ENCODE measurements at regions not wholly inside any gene's neighbourhood (a gene's known extent, or its start where the extent isn't known, plus 50 kb on each side); places are given as distances from the start of the nearest gene placed in this dataset.

GRCh38 chr7:424961-425793 is 94.5 kb downstream of the PDGFA start:
- DNase-seq, result peak; percentile 71

DNA sequence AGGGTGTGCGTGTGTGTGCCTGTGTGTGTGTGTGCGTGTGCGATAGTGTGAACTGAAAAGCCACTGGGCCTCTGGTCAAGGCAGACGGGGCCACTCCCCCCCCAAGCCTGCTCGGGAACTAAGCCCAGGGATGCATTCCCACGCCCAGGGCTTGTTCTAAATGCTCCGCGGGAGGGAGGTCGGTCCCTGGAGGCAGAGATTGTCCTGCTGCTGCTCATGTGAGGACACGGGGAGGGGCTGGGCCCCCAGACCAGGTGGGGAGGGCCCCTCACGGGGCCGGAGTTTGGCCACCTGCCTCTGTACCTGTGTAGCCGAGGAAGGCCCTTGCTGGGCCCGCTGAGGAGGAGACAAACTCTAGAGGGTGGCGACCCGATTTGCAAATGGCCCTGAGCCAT is 93.9 kb downstream of the PDGFA start:
- no peak for DNase-seq

GRCh38 chr7:426510-426909 is 93.1 kb downstream of the PDGFA start:
- DNase-seq, result no peak

DNA sequence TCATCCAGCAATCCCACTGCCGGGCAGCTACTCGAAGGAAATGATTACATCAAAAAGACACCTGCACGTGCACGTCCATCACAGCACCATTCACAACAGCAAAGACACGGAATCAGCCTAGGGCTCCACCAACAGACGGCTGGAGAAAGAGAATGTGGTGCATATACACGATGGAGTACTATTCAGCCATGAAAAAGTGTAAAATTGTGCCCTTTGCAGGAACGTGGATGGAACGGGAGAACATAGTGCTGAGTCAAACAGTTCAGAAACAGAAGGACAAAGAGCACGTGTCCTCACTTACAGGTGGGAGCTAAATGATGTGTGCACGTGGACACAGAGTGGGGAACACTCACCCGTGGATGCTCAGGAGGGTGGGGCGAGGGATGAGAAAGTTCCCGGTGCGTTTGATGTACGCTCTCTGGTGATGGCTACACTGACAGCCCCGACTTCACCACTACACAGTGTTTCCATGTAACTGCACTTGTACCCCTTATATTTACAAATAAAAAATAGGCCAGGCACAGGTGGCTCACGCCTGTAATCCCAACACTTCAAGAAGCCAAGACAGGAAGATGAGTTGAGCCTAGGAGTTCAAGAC is 92.0 kb downstream of the PDGFA start:
- no peak for DNase-seq

GRCh38 chr7:428387-428786 is 91.3 kb downstream of the PDGFA start:
- DNase-seq, result no peak

- DNase-seq, result no peak
These were observed 90.5 kb downstream of the PDGFA start for GRCh38 chr7:428927-429827.

DNA sequence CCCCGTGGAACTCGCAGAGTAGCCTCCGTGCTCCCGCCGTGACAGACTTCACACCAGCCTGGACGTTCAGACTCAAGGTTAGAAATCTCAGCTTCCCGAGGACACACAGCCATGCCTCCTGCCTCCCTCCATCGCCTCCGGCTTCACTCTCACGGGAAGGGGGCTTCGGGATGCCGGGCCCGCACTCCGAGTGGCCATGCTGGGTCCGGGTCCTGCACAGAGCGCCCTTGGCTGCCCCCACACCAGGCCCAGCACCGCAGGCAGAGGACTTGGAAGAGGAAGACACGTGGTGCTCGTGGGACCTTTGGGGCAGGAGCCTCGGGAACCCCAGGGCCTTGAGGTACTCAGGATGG is 89.8 kb downstream of the PDGFA start:
- DNase-seq, result no peak

DNA sequence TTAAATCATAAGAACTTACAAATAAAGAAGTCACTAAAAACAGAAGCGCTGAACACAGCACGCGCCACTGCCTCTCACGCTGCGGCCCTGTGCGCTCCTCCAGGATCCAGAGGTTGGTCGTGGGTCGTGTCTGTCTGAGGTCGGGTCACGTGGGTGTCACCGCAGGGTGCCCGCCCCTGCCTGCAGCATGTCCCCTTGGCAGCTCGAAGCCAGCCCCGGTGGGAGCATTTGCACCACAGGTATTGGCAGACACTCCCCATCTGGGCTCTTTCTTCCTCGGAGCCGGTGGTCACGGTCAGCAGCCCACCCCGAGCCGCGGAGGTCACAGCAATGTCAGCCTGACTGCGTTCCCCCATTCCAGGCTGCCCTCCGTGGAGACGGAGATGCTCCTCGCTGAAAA is 88.6 kb downstream of the PDGFA start:
- DNase-seq, result no peak

GRCh38 chr7:431658-432111 is 88.0 kb downstream of the PDGFA start:
- peak; percentile 84 for DNase-seq

- DNase-seq, result no peak
These were observed 87.4 kb downstream of the PDGFA start for GRCh38 chr7:432256-432655.

DNA sequence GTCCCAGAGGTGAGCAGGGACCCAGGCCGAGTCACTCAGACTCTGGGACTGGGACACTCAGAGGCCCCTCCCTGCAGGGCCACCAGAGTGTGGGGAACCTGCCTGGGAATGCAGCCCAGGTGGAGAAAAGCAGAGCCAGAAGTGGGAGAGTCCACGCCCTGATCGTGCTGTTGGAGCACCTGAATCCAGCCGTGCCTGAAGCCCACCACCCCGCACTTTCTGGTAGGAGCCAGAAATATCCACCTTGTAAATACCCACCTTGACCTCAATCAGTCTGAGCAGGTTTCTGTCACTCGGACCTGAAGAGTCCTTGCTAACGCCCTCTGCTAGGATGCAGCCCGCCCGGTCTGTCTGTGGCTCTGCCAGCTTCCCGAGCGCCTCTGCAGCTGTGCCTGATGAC is 86.7 kb downstream of the PDGFA start:
- no peak for DNase-seq

GRCh38 chr7:433558-433957 is 86.1 kb downstream of the PDGFA start:
- DNase-seq, result no peak

DNA sequence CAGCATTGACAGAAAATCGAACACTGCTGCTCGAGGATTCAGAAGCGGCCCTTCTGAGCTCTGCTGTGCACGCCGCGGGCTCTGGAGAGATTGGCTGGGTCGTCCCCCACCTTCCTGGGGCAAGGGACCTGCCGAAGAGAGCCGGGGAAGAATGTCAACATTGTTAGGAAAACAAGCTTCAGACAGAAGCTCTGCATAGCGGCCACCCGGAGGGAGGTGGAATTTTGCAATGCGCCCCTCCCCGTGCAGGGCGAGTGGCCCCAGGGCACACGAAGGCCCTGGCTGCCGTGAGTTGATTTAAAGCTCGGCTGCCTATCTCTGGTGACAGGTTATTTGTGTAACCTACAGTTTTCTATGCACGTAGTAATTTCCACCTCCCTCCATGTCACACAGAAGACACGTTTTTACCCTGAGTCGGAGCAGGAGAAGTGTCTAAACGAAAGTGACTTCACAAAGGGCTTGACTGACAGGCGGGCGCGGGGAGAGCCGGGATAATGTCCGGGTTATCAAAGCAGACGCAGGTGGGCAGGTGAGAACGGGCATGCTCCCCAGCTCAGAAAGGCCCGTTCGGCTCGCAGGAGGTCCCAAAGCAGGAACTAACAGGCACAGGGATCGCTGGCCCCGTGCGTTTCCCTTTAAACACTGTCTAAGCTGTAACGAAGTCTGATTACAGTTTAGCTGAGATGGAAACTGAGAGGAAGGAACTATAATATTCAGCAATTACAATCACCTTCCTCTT is 84.6 kb downstream of the PDGFA start:
- no peak for DNase-seq

GRCh38 chr7:435630-436366 is 83.8 kb downstream of the PDGFA start:
- no peak for DNase-seq

- DNase-seq, result no peak
These were observed 83.1 kb downstream of the PDGFA start for GRCh38 chr7:436367-437128.

DNA sequence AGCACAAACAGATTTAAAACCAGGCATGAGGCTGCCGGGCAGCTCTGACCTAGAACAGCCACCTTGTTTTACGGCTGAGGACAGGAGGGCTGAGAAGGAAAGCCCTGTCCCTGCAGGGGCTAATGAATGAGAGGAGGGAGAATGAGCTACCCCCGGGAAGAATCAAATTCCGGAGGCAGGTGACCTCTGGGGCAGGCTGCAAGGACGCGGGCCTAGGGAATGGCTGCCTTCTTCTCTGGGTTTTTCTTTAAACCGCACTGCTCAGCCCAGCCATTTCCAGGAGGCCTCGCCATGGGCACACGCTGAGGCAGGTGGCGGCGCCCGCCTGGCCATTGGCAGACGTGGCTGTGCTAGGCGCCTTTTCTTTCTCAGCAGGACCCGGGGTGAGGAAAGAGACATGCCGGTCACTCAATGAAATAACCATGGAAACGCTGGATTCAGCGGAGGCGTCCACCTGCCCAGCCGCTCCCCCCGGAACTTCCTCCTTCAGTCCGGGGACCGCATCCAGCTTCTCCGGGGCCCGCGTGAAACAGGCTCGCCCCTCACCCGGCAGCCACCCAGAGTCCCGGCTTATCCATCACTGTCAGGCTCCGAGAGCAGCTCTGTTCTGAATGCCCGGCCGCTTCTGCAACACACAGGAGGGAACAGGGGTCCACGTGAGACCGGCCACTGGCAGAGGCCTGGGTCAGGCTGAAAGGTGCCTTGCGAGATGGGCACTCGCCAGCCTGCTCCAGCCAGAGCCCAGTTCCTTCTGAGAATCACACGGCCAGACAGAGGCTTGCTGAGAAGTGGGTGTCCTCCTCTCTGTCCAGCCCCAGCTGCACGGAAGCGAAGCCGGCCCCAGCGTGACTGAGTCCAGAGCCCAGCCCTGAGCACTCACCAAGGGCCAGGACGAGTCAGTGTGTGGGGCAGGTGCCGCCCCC is 82.1 kb downstream of the PDGFA start:
- DNase-seq, result peak; percentile 67

DNA sequence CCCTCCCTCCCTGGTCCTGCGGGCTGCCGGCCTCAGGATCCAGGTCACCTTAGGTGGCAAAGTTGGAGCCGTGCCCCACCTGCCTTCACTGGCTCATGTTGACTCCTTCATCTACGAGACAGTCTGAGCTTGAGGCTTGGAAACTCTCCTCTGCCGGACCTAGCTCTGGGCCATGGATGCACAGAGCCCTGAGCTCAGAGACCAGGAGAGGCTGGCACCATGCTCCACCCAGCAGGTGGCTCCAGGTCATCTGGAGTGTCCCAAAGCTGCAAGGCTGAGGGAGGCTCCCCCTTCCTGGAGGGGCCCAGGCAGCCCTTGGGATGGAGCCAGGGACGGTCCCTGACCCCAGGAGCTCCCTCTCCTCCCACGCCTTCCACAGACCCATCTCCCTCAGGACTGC is 81.3 kb downstream of the PDGFA start:
- no peak for DNase-seq

DNA sequence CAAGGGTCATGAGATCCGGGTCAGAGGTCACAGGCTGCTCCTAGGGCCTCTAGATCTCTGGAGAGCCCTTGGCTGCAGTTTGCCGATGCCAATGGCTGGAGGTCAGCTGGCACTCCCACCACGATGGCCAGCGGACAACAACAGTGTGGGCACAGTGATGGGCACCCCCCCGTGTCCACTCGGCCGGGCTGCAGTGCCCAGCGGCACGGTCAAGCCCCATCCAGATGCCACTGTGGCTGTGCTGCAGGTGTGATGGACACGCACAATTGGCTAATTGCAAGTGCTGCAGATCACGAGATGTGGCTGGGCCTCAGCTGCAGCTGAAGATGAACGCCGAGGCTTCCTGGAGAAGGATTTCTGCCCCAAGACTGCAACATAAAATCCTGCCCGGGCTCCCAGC is 80.7 kb downstream of the PDGFA start:
- no peak for DNase-seq

GRCh38 chr7:440059-440749 is 79.4 kb downstream of the PDGFA start:
- no peak for DNase-seq

Data from midbrain (tissue), 1 donor.